ENCODE measurements at regions not wholly inside any gene's neighbourhood (a gene's known extent, or its start where the extent isn't known, plus 50 kb on each side); places are given as distances from the start of the nearest gene placed in this dataset.

DNA sequence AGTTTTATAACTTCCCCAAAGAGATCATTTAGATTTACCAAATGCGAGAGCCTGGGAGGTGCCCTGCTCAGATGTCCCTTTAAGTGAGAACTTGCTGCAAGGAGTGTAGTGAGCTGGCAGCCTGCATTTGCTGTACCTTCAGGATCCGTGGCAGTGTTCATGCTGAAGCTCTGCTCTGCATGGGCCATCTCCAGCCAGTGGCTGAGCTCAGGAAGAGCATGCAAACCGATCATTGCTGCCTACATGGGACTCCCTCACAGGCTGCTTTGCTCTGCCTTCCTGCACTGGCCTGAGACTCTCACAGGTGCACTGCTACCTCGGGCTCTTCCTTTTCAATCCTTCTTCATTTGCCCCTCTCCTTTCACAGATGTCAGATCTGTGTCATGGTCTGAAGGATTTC, 152.0 kb upstream of the SFRP2 start:
- Histone ChIP-seq H3K4me1 (ENCODE audit: low read depth) (no peaks in the 10 kb centered on the region), H3K36me3 (no peaks in the 10 kb centered on the region), H3K9me3 (ENCODE audit: low read depth) (no peaks in the 10 kb centered on the region), H3K27ac (no peak overlapping the region), H3K27me3 (no peaks in the 10 kb centered on the region), H3K4me3 (no peak overlapping the region)
- DNase-seq (ENCODE audit: low read depth in 1 of 2, low spot score in 1 of 2), result no peak
- TF ChIP-seq, protein P1, sequence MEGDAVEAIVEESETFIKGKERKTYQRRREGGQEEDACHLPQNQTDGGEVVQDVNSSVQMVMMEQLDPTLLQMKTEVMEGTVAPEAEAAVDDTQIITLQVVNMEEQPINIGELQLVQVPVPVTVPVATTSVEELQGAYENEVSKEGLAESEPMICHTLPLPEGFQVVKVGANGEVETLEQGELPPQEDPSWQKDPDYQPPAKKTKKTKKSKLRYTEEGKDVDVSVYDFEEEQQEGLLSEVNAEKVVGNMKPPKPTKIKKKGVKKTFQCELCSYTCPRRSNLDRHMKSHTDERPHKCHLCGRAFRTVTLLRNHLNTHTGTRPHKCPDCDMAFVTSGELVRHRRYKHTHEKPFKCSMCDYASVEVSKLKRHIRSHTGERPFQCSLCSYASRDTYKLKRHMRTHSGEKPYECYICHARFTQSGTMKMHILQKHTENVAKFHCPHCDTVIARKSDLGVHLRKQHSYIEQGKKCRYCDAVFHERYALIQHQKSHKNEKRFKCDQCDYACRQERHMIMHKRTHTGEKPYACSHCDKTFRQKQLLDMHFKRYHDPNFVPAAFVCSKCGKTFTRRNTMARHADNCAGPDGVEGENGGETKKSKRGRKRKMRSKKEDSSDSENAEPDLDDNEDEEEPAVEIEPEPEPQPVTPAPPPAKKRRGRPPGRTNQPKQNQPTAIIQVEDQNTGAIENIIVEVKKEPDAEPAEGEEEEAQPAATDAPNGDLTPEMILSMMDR (IDR thresholded peaks at IDR 0.05; ENCODE audit: low read depth, low read length), result no peak

DNA sequence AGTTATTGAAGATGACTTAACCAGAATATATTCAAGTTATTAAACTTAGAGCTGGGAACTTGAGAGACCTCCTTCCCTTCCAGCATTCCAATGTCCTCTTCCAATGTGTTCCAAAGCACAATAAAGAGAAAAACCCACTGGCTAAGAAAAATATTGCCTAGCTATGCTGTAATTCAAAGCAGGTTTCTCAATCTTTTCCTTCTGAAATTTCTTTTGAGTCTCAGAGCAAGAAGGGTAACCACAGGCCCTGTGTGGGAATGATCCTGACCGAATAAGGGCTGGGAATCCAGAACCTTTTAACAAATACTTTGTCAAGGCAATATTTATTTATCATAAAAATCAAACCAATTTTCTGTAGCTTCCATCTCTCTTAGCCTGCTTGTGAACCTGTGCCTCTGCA, 150.7 kb upstream of the SFRP2 start:
- TF ChIP-seq, protein P1 (IDR thresholded peaks at IDR 0.05; ENCODE audit: low read depth, low read length), result no peak
- DNase-seq (ENCODE audit: low read depth in 1 of 2, low spot score in 1 of 2), result no peak
- H3K27ac ChIP-seq, result no peak overlapping the region
- H3K4me3 ChIP-seq, result no peak overlapping the region
- H3K36me3 ChIP-seq, result no peaks in the 10 kb centered on the region
- H3K27me3 ChIP-seq, result no peaks in the 10 kb centered on the region
- H3K9me3 ChIP-seq (ENCODE audit: low read depth), result no peaks in the 10 kb centered on the region
- no peaks in the 10 kb centered on the region for H3K4me1 ChIP-seq (ENCODE audit: low read depth)

DNA sequence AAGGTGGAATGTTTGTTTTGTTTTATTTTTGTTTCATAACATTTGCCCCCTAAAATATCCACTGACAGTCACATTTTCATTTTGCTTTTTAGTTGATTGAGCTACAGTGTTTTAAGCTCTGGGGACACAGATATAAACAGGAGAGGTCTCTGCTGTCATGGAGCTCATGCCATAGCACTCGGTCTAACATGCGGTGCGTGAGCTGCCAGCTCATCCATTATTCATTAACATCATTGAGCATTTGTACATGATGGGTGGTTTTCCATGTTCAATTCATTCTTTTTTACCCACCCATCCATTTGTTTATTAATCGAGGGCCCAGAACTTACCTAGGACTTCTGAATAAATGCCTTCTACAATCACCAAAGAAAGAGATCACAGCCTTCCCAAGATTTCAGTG, 150.1 kb upstream of the SFRP2 start:
- TF ChIP-seq, protein P1 (IDR thresholded peaks at IDR 0.05; ENCODE audit: low read depth, low read length), result no peak
- no peak for DNase-seq (ENCODE audit: low read depth in 1 of 2, low spot score in 1 of 2)
- no peak overlapping the region for H3K4me3 ChIP-seq
- no peaks in the 10 kb centered on the region for H3K27me3 ChIP-seq
- H3K9me3 ChIP-seq (ENCODE audit: low read depth), result no peaks in the 10 kb centered on the region
- no peaks in the 10 kb centered on the region for H3K36me3 ChIP-seq
- H3K27ac ChIP-seq, result no peak overlapping the region
- H3K4me1 ChIP-seq (ENCODE audit: low read depth), result no peaks in the 10 kb centered on the region

DNA sequence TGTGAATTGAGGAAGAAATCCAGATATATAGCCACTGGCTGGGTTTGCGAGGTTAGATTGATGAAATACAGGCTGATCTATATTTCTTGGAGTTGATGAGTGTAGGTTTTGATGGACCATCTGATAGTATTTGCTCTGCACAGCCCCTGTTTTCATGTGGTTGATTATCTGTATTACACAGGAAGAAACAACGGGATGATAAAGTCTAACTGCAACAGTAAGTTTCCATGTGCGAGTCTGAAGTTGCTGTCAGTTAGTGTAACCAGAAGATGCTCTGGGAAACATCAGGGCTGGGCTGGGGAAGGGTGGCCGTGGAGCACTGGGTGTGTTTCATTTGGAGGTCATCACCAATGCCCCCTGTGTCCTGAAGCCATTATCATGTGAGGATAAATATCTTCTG, 148.4 kb upstream of the SFRP2 start:
- Histone ChIP-seq H3K36me3 (no peaks in the 10 kb centered on the region), H3K27me3 (no peaks in the 10 kb centered on the region), H3K9me3 (ENCODE audit: low read depth) (no peaks in the 10 kb centered on the region), H3K4me1 (ENCODE audit: low read depth) (peaks cover 5% of the 10 kb centered on the region), H3K27ac (no peak overlapping the region), H3K4me3 (no peak overlapping the region)
- no peak for DNase-seq (ENCODE audit: low read depth in 1 of 2, low spot score in 1 of 2)
- TF ChIP-seq, protein P1 (IDR thresholded peaks at IDR 0.05; ENCODE audit: low read depth, low read length), result no peak

DNA sequence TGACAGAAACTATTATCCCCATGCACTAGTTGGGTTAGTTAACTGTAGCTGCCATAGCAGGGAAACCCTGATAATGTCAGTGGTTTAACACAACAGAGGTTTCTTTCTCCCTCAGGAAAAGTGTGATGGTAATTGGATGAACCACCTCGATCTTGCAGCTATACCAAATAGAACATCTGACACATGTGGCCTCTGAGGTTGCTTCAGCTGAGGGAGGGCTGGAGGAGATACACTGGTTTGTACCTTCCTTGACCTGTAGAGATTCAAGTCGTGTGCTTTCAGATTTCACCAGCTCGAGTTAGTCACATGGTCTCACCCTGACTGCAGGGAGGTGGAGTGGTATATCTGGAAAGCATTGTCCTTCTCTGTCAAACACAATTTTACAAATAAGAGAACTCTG, 147.2 kb upstream of the SFRP2 start:
- no peaks in the 10 kb centered on the region for H3K9me3 ChIP-seq (ENCODE audit: low read depth)
- no peak overlapping the region for H3K4me3 ChIP-seq
- TF ChIP-seq, protein P1 (IDR thresholded peaks at IDR 0.05; ENCODE audit: low read depth, low read length), result no peak
- H3K27ac ChIP-seq, result no peak overlapping the region
- no peaks in the 10 kb centered on the region for H3K27me3 ChIP-seq
- H3K4me1 ChIP-seq (ENCODE audit: low read depth), result peaks cover 5% of the 10 kb centered on the region
- H3K36me3 ChIP-seq, result no peaks in the 10 kb centered on the region
- no peak for DNase-seq (ENCODE audit: low read depth in 1 of 2, low spot score in 1 of 2)

DNA sequence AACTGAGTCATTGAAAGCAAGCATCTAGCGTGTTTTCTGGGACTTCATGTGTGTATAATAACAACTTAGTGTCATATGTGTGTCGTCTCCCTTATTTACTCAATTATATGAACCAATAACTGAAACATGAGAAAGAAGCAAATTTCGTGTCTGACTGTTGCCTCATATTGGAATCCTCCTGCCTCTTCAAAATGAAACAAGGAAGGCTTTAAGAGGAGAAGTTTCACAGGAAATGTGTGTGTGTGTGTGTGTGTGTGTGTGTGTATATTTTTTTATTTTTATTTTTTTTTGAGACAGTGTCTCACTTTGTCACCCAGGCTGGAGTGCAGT, 145.8 kb upstream of the SFRP2 start:
- H3K4me1 ChIP-seq (ENCODE audit: low read depth), result peaks cover 8% of the 10 kb centered on the region
- TF ChIP-seq, protein P1 (IDR thresholded peaks at IDR 0.05; ENCODE audit: low read depth, low read length), result no peak
- no peaks in the 10 kb centered on the region for H3K9me3 ChIP-seq (ENCODE audit: low read depth)

More for the DNA sequence above, 145.8 kb upstream of the SFRP2 start:
- Histone ChIP-seq H3K27ac (no peak overlapping the region), H3K27me3 (no peaks in the 10 kb centered on the region), H3K4me3 (no peak overlapping the region), H3K36me3 (no peaks in the 10 kb centered on the region)
- no peak for DNase-seq (ENCODE audit: low read depth in 1 of 2, low spot score in 1 of 2)

Measured in cardiac muscle cell (in vitro differentiated cells and primary cell).